GM21528 (cell line): ENCODE measurements at regions not wholly inside any gene's neighbourhood (a gene's known extent, or its start where the extent isn't known, plus 50 kb on each side); places are given as distances from the start of the nearest gene placed in this dataset.
"Not testable (repeated sequence)": the region's sequence is repeated elsewhere in the genome, so short reads cannot be mapped to it uniquely, and the experiment has no call there.

Source experiments
- ATAC-seq: cut with Tn5 transposase; IDR thresholded peaks from one replicate; pipeline ENCODE4 v1.9.1; 2021; ENCODE audit warnings: mild to moderate bottlenecking, moderate library complexity; ENCODE audit not compliant: unreplicated experiment, low FRiP score

GRCh38 chr11:39462506-39462905 is 1996.9 kb downstream of the LRRC4C start:
- no peak for ATAC-seq

DNA sequence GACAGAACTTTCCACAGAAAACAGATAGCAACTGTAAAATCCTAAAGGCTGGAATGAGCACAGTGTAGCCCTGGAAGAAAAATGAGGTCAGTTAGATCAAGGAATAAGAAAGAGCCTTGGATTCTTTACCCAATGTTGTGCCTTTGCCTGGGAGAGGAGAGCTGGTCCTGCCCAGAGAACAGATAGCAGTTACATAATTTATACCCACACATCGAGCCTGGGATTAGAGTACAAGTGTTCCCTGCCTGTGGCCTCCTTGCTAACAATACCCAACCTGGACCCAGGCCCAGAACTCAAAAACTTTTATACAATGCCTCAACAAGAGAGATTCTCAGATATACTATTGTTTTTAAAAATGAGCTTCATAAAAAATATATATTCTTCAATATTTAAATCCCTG is 1998.4 kb downstream of the LRRC4C start:
- no peak for ATAC-seq

GRCh38 chr11:39459606-39460005 is 1999.8 kb downstream of the LRRC4C start:
- ATAC-seq, result no peak

DNA sequence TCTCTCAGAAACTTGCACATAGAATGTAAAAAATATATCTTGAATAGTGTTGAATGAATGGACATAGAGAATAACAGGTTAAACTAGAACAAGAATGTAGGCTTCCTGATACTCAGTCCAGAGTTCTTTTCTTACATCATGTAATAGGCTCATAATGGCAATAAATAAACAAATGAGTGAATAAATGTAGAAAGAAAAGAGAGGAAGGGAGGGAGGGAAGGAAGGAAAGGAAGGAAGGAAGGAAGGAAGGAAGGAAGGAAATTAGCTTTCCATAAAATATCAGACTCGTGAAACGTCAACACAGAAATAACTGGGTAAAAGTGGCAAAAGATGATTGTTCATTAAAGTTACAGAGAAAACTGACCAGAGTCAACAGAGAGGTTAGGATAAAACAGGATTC is 2001.0 kb downstream of the LRRC4C start:
- ATAC-seq, result no peak

- ATAC-seq, result no peak
Observed at GRCh38 chr11:39443424-39444022, 2015.9 kb downstream of the LRRC4C start.

- no peak for ATAC-seq
Observed at GRCh38 chr11:39442177-39442576, 2017.3 kb downstream of the LRRC4C start.

DNA sequence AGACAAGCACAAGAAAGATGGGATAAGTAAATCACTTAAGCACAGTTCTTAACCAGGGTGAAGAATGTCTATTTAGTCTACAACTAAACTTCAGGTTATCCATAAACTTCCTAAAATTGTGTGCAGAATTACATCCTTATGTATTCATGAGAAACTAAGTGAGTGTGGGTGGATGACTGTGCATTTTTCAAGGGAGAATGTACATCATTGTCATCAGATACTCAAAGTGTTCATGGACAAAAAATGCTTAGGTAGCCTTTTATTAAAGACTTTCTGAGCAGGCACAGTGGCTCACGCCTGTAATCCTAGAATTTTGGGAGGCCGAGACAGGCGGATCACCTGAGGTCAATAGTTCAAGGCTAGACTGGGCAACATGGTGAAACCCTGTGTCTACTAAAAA is 2023.8 kb downstream of the LRRC4C start:
- ATAC-seq, result no peak

- no peak for ATAC-seq
Observed at GRCh38 chr11:39434466-39434865, 2025.0 kb downstream of the LRRC4C start.

GRCh38 chr11:39432929-39433328 is 2026.5 kb downstream of the LRRC4C start:
- no peak for ATAC-seq

DNA sequence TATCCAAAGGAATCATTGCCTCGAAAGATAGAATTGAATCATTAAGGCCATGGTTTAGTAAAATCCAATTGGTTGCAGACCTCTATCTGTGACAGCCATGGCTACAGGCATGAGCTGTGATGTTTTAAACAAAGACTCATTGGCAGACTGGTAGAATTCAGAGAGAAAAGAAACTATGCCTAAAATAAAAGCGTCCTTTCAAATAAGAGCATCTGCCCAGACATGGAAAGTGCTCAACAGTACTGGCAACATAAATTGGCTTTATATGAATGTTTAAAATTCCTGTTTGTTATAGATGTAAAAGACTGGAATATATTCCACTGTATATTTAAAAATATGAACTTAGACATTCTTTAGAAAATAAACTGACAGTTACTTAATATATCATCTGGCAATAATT is 2034.2 kb downstream of the LRRC4C start:
- no peak for ATAC-seq

DNA sequence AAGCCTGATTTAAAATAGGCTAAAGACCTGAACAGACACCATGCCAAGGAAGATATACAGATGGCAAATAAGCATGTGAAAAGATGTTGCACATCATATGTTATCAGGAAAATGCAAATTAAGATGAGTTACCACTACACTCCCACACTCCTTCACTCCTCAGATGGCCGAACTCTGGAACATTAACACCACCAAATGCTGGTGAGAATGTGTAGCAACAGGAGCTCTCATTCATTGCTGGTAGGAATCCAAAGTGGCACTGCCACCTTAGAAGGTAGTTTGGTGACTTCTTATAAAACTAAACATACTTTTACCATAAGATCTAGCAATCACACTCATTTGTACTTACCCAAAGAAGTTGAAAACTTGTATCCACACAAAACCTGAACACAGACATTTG is 2047.3 kb downstream of the LRRC4C start:
- ATAC-seq, result no peak

DNA sequence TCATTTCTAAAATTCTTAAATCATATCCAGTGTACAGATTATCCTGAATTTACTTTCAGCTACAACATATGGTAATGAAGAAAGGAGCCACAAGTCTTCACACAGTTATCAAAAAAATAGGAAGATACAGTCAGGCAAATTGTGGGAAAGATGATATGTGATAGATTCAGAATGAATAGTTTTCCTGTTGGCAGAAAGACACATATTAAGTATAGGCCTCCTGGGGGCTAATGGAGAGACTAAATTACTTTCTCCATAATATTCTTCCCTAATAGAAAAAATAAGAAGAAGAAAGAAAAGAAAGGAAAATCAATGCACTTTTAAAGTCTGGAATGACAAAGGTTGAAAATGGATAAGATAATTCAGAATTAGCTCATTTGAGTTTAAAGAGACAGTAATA is 2073.5 kb downstream of the LRRC4C start:
- no peak for ATAC-seq

DNA sequence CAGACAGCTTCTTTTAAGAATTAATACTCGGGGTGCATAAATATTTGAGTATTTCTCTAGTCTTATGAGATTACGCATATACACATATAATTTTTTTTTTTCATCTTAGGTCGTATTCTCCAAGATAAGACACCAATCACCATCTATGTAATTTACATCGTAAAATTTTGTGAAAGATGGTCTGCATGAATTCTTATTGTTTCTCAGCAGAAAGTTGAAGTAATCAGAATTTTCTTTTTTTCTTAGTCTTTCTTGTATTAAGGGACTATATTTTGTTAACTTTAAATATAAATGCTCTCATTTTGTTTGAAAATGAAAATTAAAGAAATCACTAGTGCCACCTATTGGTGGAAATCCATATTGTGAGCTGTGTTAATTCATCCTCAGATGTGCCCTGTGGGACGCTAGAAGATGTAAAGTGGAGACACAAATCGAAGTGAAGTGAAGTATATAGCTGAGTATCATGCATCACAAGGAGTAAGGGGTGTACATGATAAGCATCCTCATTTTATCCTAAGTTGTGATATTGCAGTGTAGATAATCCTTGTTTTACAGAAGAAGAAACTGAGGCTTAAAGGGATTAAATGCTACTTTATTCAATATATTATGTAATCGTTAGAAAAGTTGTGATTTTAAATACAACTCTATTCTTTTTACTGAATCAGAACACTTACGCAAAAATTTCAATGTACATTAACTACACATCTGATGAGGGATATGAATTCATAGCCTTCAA is 2084.3 kb downstream of the LRRC4C start:
- peak; percentile 55 for ATAC-seq

DNA sequence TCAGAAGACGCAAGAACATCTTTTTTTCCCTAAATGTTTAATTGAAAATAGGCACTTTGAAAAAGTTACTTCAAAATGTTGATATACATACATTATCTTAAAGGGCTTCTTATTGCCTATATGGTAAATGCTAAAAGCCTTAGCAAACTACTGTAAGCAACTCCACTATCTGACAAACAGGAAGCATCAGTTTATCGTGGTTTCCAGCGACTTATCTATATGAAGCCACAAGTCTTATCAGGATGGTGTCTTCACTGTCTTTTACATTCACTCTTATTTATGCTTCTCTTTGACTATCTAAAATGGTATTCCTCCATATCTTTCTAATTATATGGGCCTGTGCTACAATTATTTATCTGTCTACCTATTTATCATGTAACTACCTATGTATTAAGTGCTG is 2091.9 kb downstream of the LRRC4C start:
- ATAC-seq, result no peak

GRCh38 chr11:39365809-39366436 is 2093.5 kb downstream of the LRRC4C start:
- no peak for ATAC-seq

- no peak for ATAC-seq
Observed at GRCh38 chr11:39363571-39363970, 2095.9 kb downstream of the LRRC4C start.

DNA sequence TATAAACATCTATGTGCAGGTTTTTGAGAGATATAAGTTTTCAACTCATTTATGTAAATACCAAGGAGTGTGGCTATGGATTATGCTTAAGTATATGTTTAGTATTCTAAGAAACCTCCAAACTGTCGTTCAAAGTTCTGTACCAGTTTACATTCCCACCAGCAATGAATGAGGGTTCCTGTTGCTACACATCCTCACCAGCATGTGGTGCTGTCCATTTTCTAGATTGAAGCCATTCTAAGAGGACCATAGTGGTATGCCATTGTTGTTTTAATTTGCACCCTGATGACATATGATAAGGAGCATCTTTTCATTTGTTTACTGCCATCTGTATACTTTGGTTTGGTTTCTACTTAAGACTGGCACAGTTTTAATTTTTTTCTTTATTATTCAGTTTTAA is 2097.9 kb downstream of the LRRC4C start:
- ATAC-seq, result no peak

GRCh38 chr11:39345834-39346442 is 2113.5 kb downstream of the LRRC4C start:
- ATAC-seq, result no peak

GRCh38 chr11:39341461-39341860 is 2118.0 kb downstream of the LRRC4C start:
- ATAC-seq, result no peak

DNA sequence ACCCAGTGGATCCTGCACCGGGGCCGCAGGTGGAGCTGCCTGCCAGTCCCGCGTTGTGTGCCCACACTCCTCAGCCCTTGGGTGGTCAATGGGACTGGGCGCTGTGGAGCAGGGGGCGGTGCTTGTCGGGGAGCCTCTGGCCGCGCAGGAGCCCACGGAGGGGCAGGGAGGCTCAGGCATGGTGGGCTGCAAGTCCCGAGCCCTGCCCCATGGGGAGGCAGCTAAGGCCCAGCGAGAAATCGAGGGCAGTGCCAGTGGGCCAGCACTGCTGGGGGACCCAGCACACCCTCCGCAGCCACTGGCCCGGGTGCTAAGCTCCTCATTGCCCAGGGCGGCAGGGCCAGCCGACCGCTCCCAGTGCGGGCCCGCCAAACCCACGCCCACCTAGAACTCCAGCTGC is 2126.4 kb downstream of the LRRC4C start:
- not testable (repeated sequence) for ATAC-seq

GRCh38 chr11:39327302-39327701 is 2132.2 kb downstream of the LRRC4C start:
- ATAC-seq, result no peak
